ENCODE measurements at regions not wholly inside any gene's neighbourhood (a gene's known extent, or its start where the extent isn't known, plus 50 kb on each side); places are given as distances from the start of the nearest gene placed in this dataset.

DNA sequence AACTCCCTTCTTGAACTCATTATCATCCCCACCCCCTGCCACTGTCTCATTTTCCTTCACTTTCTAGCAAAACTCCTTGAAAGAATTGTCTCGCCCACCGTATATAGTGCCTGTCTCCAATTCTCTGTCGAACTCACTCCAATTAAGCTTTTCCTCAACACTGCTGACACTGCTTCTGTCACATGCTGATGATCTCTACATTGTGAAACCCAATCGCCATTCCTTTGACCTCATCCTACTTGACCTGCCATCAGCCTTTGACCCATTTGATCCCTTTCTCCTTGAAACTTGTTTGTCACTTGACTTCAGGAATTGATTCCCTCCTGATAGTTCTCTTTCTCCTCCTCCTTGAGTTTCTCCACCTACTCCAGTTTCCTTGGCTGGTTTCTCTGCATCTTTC is 54.8 kb downstream of the CCDC71L start:
- no peak for DNase-seq

DNA sequence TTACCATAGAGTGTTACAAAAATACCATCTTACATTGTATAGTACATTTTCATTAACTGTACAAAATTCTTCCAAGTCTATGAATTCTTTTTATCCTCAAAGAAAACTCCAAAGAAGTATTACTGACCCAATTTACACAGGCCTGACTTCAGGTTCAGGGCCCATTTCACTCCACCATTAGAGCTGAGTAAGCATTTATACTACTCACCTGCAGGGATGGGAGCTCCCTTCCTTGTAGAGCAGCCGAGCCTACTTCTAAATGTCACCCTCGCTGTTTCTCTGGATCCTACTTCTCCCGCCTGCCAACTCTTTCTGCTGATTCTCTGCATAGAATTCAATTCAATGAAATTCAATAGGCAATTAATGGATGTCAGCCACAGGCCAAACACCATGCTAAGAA is 56.0 kb downstream of the CCDC71L start:
- DNase-seq = no peak

DNA sequence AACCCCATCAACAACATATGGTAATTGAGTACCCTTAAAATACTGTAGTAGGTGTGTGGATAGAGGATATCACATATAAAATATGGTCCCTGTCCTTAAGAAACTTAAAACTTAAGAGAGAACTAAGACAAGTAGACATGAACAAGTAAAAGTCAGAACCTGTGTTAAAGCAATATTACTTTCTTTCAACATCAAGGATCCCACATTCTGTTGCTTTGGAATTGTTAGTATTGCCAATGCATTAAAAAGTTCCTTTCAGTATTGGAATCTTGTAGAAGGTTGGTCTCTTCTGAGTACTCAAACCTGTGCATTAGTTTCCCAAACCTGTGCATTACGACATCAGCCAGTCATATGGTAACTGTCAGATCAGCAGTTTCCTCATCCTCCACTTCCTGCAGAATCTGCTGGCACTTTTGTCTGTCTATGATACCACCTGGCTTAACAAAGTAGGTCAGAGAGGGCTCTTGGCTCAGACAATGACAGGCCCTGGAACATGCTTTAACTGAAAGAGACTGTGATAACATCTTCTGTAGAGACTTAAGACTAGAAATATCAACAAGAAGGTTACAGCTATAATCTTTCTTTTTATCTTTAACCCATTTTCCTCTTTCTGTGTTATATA is 56.5 kb downstream of the CCDC71L start:
- DNase-seq = no peak

DNA sequence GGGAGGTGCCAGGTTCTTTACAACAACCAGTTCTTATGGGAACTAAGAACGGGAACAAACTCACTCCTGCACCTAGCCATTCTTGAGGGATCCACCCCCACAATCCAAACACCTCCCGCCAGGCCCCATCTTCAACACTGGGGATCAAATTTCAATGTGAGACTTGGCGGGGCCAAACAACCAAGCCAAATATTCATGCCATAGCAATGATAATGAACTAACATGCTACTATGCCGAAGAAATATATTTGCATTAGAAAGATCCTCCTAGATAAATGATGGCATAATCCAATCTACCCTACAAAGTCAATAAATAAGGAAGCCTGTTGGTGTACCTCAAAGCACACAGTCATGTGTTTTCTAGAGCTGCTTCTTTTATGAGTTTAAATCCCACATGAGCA is 57.6 kb downstream of the CCDC71L start:
- no peak for DNase-seq

DNA sequence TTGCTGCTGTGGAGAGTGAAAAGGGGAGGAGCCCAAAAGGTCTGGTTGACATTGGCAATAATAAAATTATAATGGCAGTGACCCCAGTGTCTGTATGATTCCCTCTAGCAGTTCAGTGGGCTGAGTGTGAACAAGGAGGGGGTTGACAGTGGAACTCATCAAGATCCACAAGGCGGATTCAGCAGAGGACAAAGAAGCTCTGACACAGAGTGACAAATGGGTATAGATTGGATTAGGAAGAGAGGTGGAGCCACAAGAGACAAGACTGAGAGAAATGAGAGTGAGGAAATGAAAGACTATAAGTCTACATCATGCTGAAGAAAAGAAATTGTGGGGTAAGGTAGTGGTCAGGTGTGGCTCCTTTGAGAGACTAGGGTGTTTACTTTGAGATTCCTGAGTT is 58.9 kb downstream of the CCDC71L start:
- DNase-seq = no peak

DNA sequence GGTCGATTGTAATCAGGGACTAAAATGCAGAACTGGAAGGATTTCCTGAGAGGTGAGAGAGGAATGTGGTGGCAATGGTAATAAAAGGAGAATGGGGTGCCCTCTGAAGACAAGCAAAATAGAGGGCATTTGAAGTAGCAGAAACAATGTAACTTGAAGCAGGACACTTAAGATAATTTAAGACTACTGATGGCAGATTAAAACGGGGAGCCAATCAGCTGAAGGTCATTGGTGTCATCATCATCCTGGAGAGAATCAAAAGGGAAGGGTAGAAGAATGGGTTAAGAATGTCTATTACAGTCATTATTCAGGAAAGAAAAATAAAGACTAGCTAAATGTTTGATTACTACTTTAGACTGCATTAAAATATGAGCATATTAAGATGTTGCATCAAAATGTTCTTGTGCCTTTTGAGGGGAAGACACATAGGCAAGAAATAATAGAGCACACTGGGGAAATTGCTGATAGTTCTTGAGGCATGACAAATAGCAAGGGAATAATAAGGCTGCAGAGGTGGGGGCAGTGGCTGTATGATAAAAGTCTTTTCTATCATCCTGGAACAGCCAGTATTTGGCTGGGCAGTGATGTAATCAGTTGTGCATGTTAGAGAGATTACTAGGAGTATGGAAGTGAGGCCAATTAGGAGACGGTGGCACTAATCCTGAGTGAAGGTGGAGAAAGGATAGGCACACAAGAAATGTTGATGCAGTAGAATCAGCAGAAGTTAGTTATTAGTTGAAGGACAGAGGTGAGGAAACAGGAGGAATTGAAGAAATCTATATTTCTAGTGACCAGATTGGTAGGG is 60.2 kb downstream of the CCDC71L start:
- DNase-seq = no peak

DNA sequence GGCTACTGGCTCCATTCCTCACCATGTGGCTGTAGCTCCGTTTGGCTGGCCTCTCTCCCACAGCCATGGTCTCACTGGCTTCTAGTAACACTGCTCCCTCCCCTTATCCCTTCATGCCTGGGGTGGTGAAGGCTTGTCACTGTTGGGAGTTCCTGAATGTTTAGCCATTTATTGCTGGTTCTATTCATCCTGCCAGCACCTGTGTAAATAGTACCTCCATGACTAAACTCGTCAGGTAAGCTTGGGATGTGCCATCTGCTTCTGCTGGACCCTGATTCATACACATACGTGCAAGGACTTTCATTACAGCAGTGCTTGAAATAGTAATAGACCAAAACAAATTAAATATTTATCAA is 61.6 kb downstream of the CCDC71L start:
- DNase-seq = no peak

DNA sequence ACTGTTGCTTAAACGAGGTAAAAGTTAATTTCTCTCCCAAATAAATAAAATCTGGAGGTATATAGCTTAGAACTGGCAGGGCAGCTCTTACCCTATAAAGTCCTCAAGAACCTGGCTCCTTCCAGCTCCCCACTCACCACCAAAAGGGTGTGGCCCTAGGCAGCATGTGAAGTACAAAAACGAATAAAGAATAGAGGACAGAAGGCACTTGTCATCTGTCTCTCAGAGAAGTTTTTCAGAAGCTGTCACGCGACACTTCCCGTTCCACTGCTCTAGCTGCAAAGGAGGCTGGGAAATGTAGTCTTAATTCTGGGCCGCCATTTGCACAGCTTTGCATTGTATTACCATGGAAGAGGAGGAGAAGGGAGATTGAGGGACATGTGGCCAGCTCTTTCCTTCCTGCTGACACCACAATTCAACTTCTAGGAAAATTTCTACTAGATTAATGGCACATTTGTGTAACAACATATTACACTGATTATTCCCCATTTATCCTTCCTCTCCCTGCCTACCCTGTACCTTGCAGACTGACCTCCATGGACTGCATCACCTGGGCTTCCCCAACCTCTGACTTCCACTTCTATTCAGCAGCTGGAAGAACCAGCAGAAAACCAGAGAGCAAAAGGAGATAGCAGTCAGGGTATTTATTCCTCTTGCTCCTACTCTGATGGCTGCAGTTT is 62.2 kb downstream of the CCDC71L start:
- DNase-seq = peak; percentile 41

DNA sequence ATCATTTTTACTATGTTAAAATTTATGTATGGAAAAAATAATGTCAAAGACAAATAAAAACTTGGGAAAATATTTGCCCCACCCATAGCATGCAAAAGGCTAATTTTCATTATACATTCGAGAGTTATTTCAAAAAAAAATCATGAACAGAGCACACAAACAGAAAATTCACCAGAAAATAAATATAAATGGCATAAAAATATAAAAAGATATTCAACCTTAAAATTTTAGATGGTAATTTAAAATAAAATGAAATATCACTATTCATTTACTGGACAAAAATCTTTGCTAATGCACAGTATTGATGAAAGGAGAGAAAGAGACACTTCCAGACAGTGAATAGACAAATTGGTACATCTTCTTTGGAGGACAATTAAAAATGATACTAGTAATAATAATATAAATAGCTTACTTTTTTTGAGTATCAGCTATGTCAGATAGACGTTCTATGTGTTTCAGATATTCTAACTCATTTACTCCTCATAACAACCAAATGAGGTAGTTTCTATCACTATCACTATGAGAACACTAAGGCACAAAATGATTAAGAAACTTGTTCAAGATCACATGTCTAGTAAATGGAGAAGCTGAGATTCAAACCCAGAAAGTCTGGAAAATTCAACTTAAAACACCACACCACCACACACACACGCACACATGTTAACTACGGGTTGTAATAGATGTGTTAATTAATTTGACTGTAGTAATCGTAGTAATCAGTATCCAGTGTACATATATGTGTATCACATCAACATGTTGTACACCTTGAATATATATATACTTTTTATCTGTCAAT is 63.0 kb downstream of the CCDC71L start:
- no peak for DNase-seq

DNA sequence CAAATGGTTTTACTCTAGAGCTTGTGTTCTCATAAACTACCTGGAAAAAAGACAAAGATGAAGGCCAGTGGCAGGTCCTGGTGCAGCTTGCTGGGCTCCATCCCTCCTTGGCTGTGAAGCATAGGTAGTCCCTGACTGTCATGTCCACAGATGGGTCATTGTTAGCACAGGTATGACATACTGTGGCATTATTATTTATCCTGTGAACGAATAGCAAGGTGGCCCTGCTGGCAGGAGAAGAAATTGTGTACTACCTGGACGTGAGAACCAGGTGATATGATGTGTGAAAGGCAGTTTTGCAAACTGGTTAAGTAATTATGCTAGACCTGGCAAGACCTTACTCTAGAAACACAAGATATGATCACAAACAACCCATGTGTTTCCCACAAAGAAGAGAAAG is 63.9 kb downstream of the CCDC71L start:
- no peak for DNase-seq

DNA sequence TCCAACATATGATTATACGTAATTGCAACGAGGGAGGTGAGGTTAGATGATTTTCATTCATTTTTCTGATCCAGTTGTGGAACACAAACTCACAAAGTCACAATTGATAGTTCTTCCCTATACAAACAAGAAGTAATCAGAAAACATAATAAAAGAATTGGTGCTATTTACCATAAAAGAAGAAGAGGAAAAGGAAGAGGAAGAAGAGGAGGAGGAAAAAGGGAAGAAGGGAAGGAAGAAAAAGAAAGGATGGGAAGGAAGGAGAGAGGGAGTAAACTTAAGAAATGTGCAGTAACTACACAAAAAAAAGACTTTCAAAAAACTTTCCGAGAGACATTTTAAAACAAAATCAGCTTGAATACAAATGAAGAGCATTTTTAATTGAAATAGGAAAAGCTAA is 65.0 kb downstream of the CCDC71L start:
- DNase-seq = no peak

DNA sequence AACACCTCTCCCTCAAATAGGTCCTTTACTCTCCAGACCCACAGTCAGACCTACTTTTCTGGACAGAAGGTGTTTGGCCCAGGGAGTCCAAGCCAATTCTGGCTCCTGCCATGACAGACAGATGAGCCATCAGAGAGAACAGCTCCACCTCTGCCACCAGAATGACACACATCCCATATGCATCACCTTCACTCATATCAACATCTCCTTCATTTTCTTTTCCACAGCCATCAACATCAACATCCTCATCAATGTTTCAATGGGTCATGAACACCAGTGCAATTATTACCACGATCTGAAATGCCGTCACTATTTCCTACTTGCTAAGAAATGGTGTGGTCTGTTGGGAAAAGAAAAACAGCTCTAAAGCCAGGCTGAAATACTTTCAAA is 67.9 kb downstream of the CCDC71L start:
- no peak for DNase-seq

DNA sequence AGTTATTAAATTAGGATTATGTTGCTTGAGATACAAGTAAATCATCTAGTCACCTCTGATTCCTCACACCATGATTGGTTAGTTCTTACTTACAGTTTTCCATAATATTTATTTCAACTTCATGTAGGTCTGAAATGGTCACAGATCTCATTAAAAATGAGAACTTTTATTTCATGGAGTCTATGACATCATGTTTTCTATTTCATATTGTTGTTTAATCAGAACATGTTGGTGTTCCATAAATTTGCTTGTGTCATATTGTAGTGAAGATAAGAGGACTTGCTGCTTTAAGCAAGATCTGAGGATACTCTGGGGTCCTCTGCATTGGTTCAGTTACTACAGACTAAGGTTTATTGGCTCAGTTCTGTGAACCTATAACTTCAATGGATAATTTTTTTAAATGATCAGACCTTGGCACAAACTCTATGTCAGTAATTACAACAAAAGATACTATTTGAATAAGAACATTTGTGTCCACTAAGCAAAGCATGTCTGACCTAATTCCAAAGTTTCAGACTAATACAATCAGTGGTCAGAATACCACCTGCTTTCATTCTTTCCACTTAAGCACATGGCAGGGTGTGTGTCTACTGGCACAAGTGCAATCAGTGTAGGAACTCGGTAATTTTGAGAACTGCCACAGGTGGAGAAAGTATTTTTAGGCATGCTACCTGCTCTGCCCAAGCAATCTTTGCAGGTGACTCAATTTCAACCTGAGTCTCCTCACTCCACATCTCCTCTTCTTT is 68.5 kb downstream of the CCDC71L start:
- DNase-seq = no peak

DNA sequence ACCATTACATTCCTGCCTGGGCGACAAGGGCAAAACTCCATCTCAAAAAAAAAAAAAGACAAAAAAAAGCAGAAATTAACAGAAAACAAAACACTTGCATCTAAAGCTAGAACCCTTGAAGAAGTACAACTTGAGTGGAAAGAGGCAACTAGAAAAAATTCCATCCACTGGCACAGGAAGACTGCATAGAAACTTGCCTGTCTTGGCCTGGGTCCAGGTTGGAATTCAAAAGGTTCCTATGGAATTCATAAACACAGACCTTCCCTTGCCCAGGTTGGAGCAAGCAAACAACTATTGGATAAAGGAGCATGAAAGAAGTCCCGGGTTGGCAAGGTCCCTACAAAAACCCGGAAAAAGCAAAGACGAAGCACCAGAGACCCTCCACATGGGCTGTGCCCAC is 69.8 kb downstream of the CCDC71L start:
- DNase-seq = no peak

DNA sequence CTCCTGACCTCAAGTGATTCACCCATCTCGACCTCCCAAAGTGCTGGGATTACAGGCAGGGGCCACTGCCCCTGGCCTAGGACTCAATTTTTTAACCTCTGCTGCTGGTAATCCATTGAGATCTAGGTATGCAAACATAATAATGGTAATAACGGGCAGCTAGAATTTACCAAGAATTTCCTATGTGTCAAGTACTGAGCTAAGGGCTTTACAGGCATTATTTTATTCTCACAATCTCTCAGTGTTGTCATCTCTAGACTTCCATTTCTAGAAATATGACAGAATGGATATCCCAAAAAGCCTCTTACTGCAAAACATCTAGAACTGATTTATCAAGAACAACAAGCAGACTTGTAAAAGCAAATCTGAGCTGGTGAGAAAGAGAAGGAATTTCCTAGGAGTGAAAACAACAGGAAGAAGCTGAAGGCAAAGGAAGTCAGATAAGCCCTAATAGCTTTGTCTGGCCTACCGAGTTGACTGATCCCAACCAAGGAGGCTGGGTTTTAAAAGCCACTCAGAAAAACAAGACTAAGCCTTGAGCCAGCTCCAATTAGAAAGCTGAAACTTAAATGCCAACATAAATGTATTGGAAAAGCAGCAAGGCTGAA is 70.6 kb downstream of the CCDC71L start:
- no peak for DNase-seq

DNA sequence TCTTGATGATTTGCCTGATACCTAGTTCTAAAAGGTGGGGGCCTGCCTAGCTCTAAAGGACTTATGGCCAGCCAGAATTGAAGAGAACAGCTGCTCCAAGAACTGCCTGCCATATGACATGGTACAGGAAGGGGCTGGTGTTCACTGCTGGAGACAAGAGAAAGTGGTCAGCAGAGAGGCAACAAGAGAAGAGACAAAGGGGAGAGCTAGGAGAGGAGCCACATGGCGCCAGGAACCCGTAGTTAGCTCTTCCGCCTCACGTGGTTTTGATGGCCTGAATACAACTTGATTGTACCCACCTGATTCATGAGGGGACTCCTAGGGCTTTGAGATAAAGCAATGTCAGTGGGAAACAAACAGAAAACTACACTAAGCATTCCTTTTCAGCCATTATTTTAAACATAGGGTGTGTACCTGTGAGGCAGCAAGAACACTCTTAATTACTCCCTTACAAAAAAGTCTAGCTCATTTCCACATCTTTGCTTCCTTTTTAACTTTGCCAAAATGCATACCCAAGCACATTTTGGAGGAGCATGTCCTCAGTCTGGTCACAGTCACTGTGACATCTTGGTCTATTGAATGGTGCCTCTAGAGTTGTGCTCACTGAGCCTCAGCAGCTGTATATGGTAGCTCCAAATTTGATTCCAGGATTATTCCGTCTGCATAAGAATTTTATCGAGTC is 71.6 kb downstream of the CCDC71L start:
- DNase-seq = no peak

DNA sequence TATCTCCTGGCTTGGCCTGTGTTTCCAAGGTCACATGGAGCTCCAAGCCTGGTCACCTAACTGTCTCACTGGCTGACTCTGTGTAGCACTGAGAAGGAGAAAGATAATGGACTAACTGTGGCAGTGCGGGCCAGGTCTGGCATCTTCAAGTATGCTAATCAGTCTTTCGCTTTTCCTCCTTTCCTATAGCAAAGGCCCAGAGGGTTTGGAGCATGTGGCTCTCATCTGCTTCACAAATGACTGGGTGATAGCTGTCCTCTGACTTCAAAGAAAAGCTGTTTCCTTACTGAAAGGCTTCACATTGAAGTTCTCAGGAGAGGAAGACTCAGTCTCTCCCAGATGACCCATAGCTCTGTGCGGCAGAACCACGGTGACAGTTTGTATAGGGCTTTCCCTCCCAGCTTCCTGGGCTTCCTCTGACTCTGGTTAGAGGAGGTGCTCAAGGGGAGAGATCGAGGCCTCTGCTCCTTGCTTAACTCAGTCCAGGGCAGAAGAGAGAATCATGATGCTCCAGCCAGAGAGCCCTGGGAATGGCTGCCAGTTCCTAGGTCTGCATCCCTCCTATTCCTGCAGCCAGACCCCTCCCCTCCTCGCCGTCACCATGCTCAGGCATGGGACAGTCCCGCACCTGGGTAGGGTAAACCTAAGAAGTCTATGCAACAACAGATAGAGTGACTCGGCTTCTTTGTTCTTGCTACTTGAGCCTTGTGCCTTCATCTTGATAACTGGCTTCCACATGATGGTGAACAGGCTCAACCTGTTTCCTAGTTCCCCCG is 72.3 kb downstream of the CCDC71L start:
- no peak for DNase-seq

DNA sequence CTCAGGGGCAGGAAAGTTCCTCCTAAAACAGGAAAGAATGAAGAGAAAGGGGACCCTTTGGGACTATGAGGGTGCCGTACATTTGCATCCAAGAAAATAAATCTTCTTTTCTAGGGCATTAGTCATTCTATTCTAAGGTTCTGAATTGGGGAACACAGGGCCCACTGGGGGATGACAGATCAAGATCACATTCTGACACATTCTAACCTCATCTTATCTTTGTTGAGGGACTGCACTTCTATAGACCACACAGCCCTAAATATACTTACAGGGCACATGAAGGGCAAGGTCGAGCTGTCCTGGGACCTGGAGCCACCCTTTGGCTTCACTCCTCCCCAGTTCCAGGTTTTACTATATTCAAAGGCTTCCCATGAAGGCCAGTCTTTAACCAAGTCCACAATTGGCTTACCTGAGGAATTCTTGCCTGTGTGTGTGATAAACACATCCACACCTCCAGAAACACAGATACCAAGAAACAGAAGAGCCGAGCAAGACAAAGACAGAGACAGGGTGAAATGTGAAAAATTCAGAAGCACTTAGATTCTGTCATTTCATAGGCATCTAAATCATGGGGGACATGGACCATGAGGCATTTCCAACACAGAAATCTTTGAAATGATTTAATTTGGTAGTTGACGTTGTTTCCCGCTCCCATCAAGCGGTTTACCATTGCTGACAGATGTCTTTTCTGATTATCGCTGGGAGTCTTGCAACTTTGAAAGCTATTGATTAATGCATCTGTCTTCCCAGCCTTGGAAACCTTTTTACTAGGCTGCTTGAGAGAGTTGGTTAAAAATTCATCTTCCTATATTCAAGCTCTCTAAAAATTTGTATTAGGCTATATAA is 75.8 kb downstream of the CCDC71L start:
- DNase-seq = no peak

DNA sequence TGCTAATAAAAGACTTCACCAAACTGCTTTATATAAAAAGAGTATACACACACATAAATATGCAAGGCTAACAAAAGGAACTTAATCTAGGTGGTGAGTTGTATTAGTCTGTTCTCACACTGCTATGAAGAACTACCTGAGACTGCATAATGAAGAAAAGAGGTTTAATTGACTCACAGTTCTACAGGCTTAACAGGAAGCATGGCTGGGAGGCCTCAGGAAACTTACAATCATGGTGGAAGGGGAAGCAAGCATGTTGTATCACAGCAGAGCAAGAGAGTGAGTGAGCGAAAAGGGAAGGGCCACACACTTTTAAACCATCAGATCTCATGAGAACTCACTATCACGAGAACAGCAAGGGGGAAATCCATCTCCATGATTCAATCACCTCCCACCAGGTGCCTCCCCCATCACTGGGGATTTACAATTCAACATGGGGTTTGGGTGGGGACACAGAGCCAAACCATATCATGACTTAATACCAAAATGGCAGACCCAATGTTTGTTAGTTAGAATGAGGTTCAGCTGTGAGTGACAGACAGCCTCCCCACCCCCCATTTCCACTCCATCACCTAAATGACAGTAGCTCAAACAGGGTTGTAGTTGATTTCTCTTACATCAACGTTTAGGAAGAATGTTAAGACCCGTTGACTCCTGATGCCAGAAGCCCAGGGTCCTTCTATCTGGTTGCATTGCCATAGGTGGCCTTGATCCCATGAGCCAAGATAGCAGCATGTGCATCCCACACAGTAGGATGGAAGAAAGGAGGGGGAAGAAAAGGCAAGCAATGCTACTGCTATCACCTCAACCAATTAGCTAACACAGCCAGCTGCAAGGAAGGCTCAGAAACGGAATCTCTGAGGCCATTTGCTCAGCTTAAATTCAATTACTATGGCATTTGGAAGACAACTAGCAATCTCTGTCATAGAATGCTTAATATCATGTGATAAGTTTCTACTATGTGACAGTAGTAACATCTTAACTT is 77.0 kb downstream of the CCDC71L start:
- no peak for DNase-seq

All from KG1 (cell line).